Sigmoid colon (tissue), 4 donors: ENCODE measurements at regions not wholly inside any gene's neighbourhood (a gene's known extent, or its start where the extent isn't known, plus 50 kb on each side); places are given as distances from the start of the nearest gene placed in this dataset.

Source experiments
- CTCF ChIP-seq, 4 experiments: fragments of 450-650 bp in 3 of 4; fragments of 200-600 bp in 1 of 4; IDR thresholded peaks; one replicate each; pipeline ENCODE4 v1.5.1; 2016 to 2019; ENCODE audit warnings: antibody characterized with exemption in 4 of 4, mild to moderate bottlenecking in 3 of 4, moderate library complexity in 2 of 4
- EP300 ChIP-seq, 4 donors: sonication (generic); formaldehyde crosslinking; IDR thresholded peaks; one replicate each; pipeline ENCODE4 v1.6.1; 2017; ENCODE audit warnings: antibody characterized with exemption in 4 of 4
- POLR2A ChIP-seq, 2 donors: fragments of 450-650 bp; IDR thresholded peaks; one replicate each; pipeline ENCODE4 v1.6.1; 2016; ENCODE audit warnings: antibody characterized with exemption in 2 of 2, mild to moderate bottlenecking in 2 of 2, moderate library complexity in 2 of 2
- POLR2AphosphoS5 ChIP-seq, 4 donors: sonication (generic); formaldehyde crosslinking; IDR thresholded peaks; one replicate each; pipeline ENCODE4 v1.6.1; 2017; ENCODE audit warnings: antibody characterized with exemption in 4 of 4

- TF ChIP-seq CTCF (IDR thresholded peaks at IDR 0.05) (no peak), POLR2A (IDR thresholded peaks at IDR 0.05) (no peak), POLR2AphosphoS5 (IDR thresholded peaks at IDR 0.05) (no peak), EP300 (IDR thresholded peaks at IDR 0.05) (no peak)
These were observed 194.3 kb downstream of the HAUS1 start for GRCh38 chr18:46298511-46298910.
